NCI-H446 treated with DMSO at 0.1 percent for 48 hours (cell line): ENCODE measurements at regions not wholly inside any gene's neighbourhood (a gene's known extent, or its start where the extent isn't known, plus 50 kb on each side); places are given as distances from the start of the nearest gene placed in this dataset.

ENCODE experiments used
- DNase-seq: peaks from one replicate; lab custom pipeline; 2025; lab: John Stamatoyannopoulos, UW

DNA sequence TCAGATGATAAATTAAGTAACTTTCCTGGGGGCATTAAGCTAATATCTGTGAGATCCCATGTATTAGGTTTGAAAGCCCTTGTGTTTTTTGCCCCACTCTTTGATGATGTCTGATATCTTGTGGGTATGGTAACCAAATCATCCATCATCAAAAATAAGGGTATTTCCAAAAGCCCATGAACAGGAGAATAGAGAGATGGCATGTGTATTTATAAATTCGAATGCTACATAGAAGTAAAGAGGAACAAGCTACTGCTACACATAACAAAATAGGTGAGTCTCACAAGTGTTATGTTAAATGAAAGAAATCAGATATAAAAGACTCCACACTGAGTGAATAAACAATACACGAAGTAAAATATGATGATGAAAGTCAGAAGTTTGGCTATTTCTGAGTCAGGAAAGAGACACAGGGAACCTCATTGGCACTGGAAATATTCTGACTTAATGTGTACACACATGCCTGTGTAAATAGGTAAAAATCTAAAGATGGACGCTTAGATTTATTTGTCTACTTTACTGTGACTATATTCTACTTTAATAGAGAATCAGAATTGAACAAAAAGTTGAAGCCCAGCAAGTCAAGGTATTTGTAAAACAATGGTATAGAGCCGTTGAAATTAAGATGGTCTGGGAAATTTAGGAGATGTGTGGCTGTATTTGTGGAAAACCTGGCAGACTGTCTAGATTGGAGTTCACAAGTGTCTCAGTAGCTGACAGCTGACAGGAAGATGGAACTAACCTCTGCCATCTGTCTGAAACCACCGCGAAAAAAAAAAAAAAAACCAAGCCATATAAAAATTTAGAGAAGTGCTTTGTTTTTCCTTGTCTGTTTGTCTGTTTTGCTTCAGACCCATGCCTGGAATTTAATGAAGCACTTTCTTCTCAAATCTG is 111.0 kb upstream of the TGFBR2 start:
- DNase-seq: peak; percentile 48

- DNase-seq: no peak
These were observed 110.1 kb upstream of the TGFBR2 start for GRCh38 chr3:30496066-30496966.

- DNase-seq: no peak
These were observed 107.8 kb upstream of the TGFBR2 start for GRCh38 chr3:30498587-30498967.

DNA sequence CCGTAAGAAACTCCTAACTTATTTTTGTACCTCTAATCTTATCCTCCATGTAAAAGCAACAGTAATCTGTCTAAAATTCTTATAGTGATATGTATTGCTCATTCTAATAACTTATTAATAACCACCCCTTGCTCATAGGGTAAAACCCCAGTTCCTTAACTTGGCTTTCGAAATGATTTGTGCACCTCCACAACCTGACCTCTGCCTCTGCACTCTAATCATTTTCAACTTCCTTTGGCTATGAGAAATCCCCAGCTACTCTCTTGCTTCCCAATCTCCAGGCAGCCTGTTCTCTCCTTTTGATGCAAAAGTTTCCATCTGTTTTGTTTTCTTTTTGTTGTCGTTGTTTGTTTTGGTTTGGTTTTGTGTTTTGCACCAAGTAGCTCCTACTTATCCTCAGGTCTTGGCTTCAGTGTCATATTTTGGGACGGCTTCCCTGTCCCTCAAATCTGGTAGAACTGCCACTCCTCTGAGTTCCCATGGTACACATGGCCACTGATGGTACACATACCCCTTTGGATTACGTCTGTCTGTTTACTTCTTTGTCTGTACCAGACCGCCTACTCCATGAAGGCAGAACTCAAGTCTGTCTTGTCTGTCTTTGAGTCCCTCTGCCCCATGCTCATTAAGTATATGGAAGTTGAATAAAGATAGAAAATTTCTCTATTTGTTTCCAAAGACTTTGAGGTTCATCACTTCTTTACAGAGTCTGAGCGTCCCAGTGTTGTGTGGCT is 105.6 kb upstream of the TGFBR2 start:
- no peak for DNase-seq

GRCh38 chr3:30501526-30501925 is 104.9 kb upstream of the TGFBR2 start:
- DNase-seq: no peak

DNA sequence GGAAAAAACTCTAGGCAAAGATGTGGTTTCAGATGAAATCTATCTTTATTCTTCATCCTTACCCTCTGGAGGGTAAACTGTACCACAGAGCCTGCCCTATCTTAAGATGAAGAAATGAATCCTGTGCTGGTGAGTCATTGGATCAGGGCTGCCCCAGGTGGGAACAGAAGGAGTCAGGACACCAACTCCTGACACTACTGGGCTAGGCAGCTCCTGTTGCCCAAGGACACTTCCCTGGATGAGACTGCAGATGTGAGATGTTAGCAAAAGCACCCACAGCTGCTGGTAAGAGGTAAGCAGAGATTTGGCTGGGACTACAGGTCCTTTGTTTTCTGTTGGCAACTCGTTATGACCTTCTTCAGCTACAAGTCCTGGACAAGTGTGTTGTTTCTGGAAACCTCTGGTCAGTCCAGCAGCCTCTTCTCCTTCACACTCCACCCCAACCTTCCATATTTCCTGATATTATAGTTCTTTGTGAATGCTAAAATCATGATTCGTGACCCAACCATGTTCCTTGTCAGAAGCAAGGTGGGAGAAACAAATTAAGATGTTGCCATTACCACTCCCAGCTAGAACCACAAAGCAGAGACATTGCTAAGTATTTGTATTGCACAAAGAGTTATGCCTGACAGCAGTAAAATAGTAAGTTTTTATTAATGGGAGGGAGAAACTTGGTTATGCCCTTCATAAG is 104.2 kb upstream of the TGFBR2 start:
- no peak for DNase-seq

DNA sequence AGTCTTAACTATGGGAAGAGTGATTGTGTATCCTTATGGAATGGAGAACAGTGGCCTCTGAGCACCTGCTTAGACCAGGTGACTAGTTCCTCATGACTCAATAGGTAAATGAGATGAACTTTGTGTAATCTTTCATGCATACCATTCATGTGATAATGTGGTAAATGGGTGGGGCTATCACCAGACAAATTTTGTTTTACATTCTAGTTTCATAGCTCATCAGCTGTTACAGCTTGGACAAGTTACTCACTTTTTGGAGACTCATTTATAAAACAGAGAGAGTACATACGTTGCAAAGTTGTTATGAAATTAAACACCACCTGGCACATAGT is 103.7 kb upstream of the TGFBR2 start:
- no peak for DNase-seq

- no peak for DNase-seq
These were observed 103.0 kb upstream of the TGFBR2 start for GRCh38 chr3:30503446-30503845.

DNA sequence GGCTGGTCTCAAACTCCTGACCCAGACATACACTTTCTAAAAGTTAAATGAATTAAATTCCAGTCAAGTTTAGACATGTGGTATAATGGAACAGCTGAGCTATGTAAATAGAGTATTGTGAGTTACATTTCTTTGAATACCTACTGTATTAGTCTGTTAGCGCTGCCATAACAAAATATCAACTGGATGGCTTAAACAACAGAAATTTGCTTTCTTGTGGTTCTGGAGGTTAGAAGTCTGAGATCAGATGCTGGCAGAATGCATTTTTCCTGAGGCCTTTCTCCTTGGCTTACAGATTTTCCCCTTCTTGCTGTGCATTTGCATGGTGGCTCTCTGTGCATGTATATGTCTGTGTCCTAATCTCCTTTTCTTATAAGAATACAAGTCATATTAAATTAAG is 101.5 kb upstream of the TGFBR2 start:
- DNase-seq: no peak

DNA sequence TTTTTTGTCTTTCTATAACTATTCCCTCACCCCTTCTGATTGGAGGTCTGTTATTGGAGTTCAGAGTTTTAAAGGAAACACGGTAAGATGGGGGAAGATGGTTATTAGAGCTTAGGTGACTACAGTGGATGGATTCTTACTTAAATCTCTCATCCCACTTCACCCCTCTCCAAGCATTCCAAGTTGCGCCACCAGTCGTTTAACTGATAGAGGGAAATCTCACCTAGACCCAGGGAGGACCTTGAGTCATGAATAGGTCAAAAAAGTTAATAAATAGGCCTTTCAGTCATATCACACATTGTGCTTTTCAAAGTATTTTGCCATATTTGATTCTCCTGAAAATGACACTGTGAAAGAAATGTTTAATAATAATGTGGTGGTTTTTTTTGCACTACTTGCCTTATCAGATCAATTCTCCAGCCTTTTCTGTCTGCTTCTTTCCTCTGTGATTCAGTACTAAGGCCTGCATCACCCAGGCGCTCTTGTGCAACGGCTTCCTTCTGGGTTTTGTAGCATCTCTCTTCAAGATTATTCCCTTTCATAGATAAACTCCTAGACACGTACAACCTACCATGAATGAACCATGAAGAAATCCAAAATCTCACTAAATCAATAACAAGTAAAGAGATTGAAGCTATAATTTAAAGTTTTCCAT is 100.4 kb upstream of the TGFBR2 start:
- no peak for DNase-seq

- peak; percentile 53 for DNase-seq
These were observed 98.1 kb upstream of the TGFBR2 start for GRCh38 chr3:30508339-30508738.

- no peak for DNase-seq
These were observed 95.8 kb upstream of the TGFBR2 start for GRCh38 chr3:30510596-30510995.

- no peak for DNase-seq
These were observed 94.7 kb upstream of the TGFBR2 start for GRCh38 chr3:30511524-30512251.

DNA sequence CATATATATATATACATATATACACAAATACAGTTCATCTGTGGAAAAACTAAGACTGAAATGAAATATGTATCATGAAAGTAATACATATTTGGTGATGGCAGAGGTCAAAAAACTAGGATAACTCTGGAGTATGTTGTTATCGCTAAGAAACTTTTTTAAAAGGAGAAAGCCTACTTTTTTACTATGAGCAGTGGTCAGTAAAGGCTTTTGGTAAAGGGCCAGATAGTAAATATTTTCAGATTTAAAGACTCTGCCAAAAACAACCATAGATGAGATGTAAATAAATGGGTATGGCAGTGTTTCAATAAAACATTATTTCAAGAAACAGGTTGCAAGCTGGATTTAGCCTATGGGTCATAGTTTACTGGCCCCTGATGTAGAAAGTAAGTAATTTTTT is 93.8 kb upstream of the TGFBR2 start:
- no peak for DNase-seq

DNA sequence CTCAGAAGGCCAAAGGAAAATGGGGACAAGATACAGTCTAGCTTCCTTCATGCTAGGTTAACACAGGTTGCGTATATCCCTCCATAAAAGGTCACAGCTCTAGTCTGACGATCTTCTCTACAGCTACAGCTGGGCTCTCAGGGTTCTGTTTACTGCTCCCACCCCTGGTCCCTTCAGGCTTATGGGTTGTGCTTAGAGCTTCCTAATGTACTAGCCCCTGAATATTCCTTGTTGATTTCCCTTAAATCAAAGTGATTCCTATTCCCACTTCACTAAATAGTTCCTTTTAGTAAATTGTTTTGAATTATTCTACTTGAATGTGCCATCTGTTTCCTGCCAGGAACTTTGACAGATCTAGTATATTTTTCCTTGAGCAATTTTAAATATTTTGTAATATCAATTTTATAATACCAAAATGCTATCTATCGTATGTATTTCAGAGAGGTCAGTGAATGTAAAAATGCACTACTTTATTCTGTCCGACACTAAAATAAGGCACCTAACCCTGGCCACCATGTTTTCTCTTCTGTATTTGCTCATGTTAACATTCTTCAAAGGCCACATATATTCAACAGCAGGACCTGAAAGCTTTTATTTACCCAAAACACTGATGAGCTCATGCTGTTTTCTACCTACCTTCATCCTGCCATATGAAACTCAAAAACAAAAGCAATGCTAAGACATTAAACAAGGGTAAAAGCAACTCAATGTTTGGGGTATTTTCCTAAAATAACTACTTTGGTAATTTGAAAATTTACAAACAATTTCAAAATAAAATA is 92.8 kb upstream of the TGFBR2 start:
- no peak for DNase-seq

DNA sequence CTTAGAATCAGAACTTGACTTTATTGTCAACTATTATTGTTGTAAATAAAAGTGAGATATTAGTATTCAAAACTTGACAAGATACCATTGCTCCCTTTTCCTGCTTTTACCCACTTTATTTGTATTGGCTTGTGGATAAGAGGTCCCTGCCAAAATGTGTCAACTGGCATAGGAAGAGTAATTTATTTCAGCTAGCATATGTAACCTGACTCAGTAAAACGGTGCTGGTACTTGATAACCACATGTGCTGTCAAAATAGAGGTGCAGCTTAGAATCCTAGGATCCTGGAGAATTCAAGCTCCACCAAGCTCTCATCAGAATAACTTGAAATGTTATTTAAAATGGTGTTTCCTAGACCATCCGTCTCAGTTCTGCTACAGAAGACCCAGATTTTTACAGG is 90.2 kb upstream of the TGFBR2 start:
- DNase-seq: peak; percentile 80

GRCh38 chr3:30518181-30518864 is 88.1 kb upstream of the TGFBR2 start:
- peak; percentile 87 for DNase-seq

- no peak for DNase-seq
These were observed 87.5 kb upstream of the TGFBR2 start for GRCh38 chr3:30518872-30519271.

GRCh38 chr3:30520699-30521098 is 85.7 kb upstream of the TGFBR2 start:
- DNase-seq: no peak
